ENCODE measurements at regions not wholly inside any gene's neighbourhood (a gene's known extent, or its start where the extent isn't known, plus 50 kb on each side); places are given as distances from the start of the nearest gene placed in this dataset.

DNA sequence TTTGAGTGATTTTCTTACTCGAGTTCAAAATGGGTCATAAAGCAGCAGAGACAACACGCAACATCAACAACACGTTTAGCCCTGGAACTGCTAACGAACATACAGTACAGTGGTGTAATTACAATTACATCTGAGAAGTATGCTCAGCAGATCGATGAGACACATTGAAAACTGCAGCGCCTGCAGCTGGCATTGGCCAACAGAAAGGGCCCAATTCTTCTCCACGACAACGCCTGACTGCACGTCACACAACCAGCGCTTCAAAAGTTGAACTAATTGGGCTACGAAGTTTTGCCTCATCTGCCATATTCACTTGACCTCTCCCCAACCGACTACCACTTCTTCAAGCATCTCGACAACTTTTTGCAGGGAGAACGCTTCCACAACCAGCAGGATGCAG is 145.6 kb downstream of the SCARB1 start:
- intact Hi-C loops (cut with micrococcal nuclease; ENCODE audit: unreplicated experiment): no loop called here
- no peak for ATAC-seq
- ChIA-PET POLR2A (no interaction called here), CTCF (no interaction called here)
- no peak for TF ChIP-seq TCF7L2 (IDR thresholded peaks at IDR 0.05; ENCODE audit: low read depth, low read length)
- no peak for TF ChIP-seq REST (IDR thresholded peaks at IDR 0.05; ENCODE audit: insufficient read depth in 1 of 2, low read depth in 2 of 2, low read length in 1 of 2)
- TF ChIP-seq SIN3A (IDR thresholded peaks at IDR 0.05; ENCODE audit: borderline replicate concordance, insufficient read depth, low read depth, low read length): no peak
- TF ChIP-seq CTCF (IDR thresholded peaks at IDR 0.05): no peak
- no peak for TF ChIP-seq POLR2AphosphoS5 (IDR thresholded peaks at IDR 0.05; ENCODE audit: low read depth, low read length)
- Histone ChIP-seq H3K4me3 (ENCODE audit: low read depth in 2 of 2, low read length in 2 of 2) (no peak overlapping the region), H3K27ac (ENCODE audit: low read length) (no peak overlapping the region), H3K27me3 (ENCODE audit: control insufficient read depth, insufficient read depth, low read length) (no peaks in the 10 kb centered on the region), H3K36me3 (ENCODE audit: control insufficient read depth, insufficient read depth, low read length) (no peaks in the 10 kb centered on the region), H3K4me1 (ENCODE audit: control insufficient read depth, insufficient read depth, low read length) (peaks cover 53% of the 10 kb centered on the region), H3K9me3 (ENCODE audit: control insufficient read depth, insufficient read depth, low read depth, low read length) (no peaks in the 10 kb centered on the region)
- DNase-seq (ENCODE audit: low read depth, low spot score): no peak
- no TSS peak for BruUV-seq (replicated peaks)
- in situ Hi-C loops (cut with HindIII; ENCODE audit: low pct_unique_long_range_greater_than_20kb, low sequenced_read_pairs): no loop called here

DNA sequence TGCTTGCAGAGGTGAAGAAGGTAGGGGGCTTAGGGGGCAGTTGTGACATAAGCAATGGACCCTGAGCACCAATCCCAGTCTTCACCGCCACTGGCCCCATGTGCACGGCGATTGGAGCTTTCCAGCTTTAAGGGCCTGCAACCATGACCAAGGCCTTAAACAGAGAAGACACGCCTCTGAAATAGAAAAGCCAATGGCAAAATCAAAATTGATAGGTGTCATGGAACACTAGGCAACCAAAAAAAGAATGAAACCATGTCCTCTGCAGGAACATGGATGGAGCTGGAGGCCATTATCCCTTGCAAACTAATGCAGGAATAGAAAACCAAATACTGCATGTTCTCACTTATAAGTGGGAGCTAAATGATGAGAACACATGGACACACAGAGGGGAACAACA is 146.3 kb downstream of the SCARB1 start:
- BruUV-seq (replicated peaks): no TSS peak
- Histone ChIP-seq H3K36me3 (ENCODE audit: control insufficient read depth, insufficient read depth, low read length) (no peaks in the 10 kb centered on the region), H3K27me3 (ENCODE audit: control insufficient read depth, insufficient read depth, low read length) (no peaks in the 10 kb centered on the region), H3K9me3 (ENCODE audit: control insufficient read depth, insufficient read depth, low read depth, low read length) (no peaks in the 10 kb centered on the region), H3K27ac (ENCODE audit: low read length) (no peak overlapping the region), H3K4me3 (ENCODE audit: low read depth in 2 of 2, low read length in 2 of 2) (no peak overlapping the region), H3K4me1 (ENCODE audit: control insufficient read depth, insufficient read depth, low read length) (peaks cover 51% of the 10 kb centered on the region)
- POLR2A ChIA-PET: no interaction called here
- intact Hi-C loops (cut with micrococcal nuclease; ENCODE audit: unreplicated experiment) (no loop called here), in situ Hi-C loops (cut with HindIII; ENCODE audit: low pct_unique_long_range_greater_than_20kb, low sequenced_read_pairs) (no loop called here)
- TF ChIP-seq SIN3A (IDR thresholded peaks at IDR 0.05; ENCODE audit: borderline replicate concordance, insufficient read depth, low read depth, low read length) (no peak), TCF7L2 (IDR thresholded peaks at IDR 0.05; ENCODE audit: low read depth, low read length) (no peak), CTCF (IDR thresholded peaks at IDR 0.05) (no peak), REST (IDR thresholded peaks at IDR 0.05; ENCODE audit: insufficient read depth in 1 of 2, low read depth in 2 of 2, low read length in 1 of 2) (no peak), POLR2AphosphoS5 (IDR thresholded peaks at IDR 0.05; ENCODE audit: low read depth, low read length) (no peak)
- DNase-seq (ENCODE audit: low read depth, low spot score) (no peak), ATAC-seq (no peak)
- CTCF ChIA-PET: no interaction called here

Measured in Panc1 (cell line).